Hepatocyte (in vitro differentiated cells): ENCODE measurements at regions not wholly inside any gene's neighbourhood (a gene's known extent, or its start where the extent isn't known, plus 50 kb on each side); places are given as distances from the start of the nearest gene placed in this dataset.
A peak's percentile ranks its signal among the peaks of the same experiment; 100 is the strongest.
"Not testable (repeated sequence)": the region's sequence is repeated elsewhere in the genome, so short reads cannot be mapped to it uniquely, and the experiment has no call there.

Experiments
- DNase-seq: peaks from one replicate; pipeline ENCODE4 v3.0.0-alpha.2; 2016; ENCODE audit warnings: low spot score
- H2AFZ ChIP-seq: fragments of 200-600 bp; sonication (generic); 2 replicates; pipeline ENCODE4 v1.6.0; 2016; ENCODE audit warnings: antibody characterized with exemption, mild to moderate bottlenecking
- H3K27ac ChIP-seq: fragments of 200-600 bp; sonication (generic); 2 replicates; pipeline ENCODE4 v1.5.1; 2016; ENCODE audit warnings: mild to moderate bottlenecking
- H3K27me3 ChIP-seq: fragments of 200-600 bp; sonication (generic); 2 replicates; pipeline ENCODE4 v1.6.1; 2016
- H3K36me3 ChIP-seq: fragments of 200-600 bp; sonication (generic); replicated peaks from 2 replicates; pipeline ENCODE4 v1.5.1; 2016; ENCODE audit warnings: low read depth; ENCODE audit not compliant: insufficient read depth
- H3K4me1 ChIP-seq: fragments of 200-600 bp; sonication (generic); 2 replicates; pipeline ENCODE4 v1.5.1; 2016; ENCODE audit warnings: mild to moderate bottlenecking, moderate library complexity; ENCODE audit not compliant: insufficient read depth
- H3K4me2 ChIP-seq: fragments of 200-600 bp; sonication (generic); 2 replicates; pipeline ENCODE4 v1.6.0; 2016
- H3K4me3 ChIP-seq: fragments of 200-600 bp; sonication (generic); 2 replicates; pipeline ENCODE4 v1.5.1; 2016; ENCODE audit warnings: mild to moderate bottlenecking
- H3K79me2 ChIP-seq: fragments of 200-600 bp; sonication (generic); 2 replicates; pipeline ENCODE4 v1.6.0; 2017; ENCODE audit warnings: mild to moderate bottlenecking
- H3K9me2 ChIP-seq: fragments of 200-600 bp; sonication (generic); replicated peaks from 2 replicates; pipeline ENCODE4 v1.6.0; 2017; ENCODE audit warnings: mild to moderate bottlenecking; ENCODE audit not compliant: insufficient read depth
- H3K9me3 ChIP-seq: fragments of 200-600 bp; sonication (generic); 2 replicates; pipeline ENCODE4 v1.5.1; 2016; ENCODE audit warnings: low read depth, mild to moderate bottlenecking
- H4K20me1 ChIP-seq: fragments of 200-600 bp; sonication (generic); 2 replicates; pipeline ENCODE4 v1.6.0; 2016; ENCODE audit warnings: mild to moderate bottlenecking; ENCODE audit not compliant: insufficient read depth, poor library complexity, severe bottlenecking
- CTCF ChIP-seq: fragments of 200-600 bp; sonication (generic); IDR thresholded peaks from 2 replicates; pipeline ENCODE4 v1.5.1; 2016; ENCODE audit warnings: antibody characterized with exemption, mild to moderate bottlenecking; ENCODE audit not compliant: poor library complexity
- EZH2 ChIP-seq: fragments of 200-600 bp; sonication (generic); IDR thresholded peaks from 2 replicates; pipeline ENCODE4 v1.6.1; 2016; ENCODE audit warnings: antibody characterized with exemption, mild to moderate bottlenecking, borderline replicate concordance
- EZH2phosphoT487 ChIP-seq: fragments of 200-600 bp; sonication (generic); IDR thresholded peaks from one replicate; pipeline ENCODE4 v1.6.1; 2018; ENCODE audit warnings: antibody characterized with exemption, mild to moderate bottlenecking, low read depth, moderate library complexity; ENCODE audit not compliant: unreplicated experiment, severe bottlenecking
- WGBS: methylation state at CpG from one replicate; pipeline ENCODE4 v1.1.6; 2016; ENCODE audit warnings: low lambda C conversion rate; ENCODE audit errors: missing lambda C conversion rate; 5-methylcytosine and 5-hydroxymethylcytosine counted together

GRCh38 chr12:126036348-126036747, 971.1 kb downstream of the AACS start:
- no peaks in the 10 kb centered on the region for H3K36me3 ChIP-seq
- no peaks in the 10 kb centered on the region for H3K27me3 ChIP-seq
- DNase-seq = peak; percentile 17
- H3K4me3 ChIP-seq = no peak overlapping the region
- peak overlapping the region; percentile 27 for H3K4me2 ChIP-seq
- no peaks in the 10 kb centered on the region for H4K20me1 ChIP-seq
- H3K79me2 ChIP-seq = no peaks in the 10 kb centered on the region
- H3K27ac ChIP-seq = peak overlapping the region; percentile 70
- no peak overlapping the region for H2AFZ ChIP-seq
- no peaks in the 10 kb centered on the region for H3K9me2 ChIP-seq
- peaks cover 16% of the 10 kb centered on the region for H3K9me3 ChIP-seq
- TF ChIP-seq EZH2 = no peak
- TF ChIP-seq CTCF = no peak
- TF ChIP-seq EZH2phosphoT487 = no peak
- H3K4me1 ChIP-seq = peaks cover 7% of the 10 kb centered on the region

- Histone ChIP-seq H2AFZ (no peak overlapping the region), H3K9me2 (no peaks in the 10 kb centered on the region), H3K27me3 (no peaks in the 10 kb centered on the region), H4K20me1 (no peaks in the 10 kb centered on the region), H3K4me1 (peaks cover 2% of the 10 kb centered on the region), H3K4me2 (no peak overlapping the region), H3K9me3 (peaks cover 16% of the 10 kb centered on the region), H3K36me3 (no peaks in the 10 kb centered on the region), H3K79me2 (no peaks in the 10 kb centered on the region), H3K27ac (no peak overlapping the region), H3K4me3 (no peak overlapping the region)
- DNase-seq = no peak
- 61% methylated on average over 1 of the region's 1 CpG for WGBS
- TF ChIP-seq CTCF = no peak
- no peak for TF ChIP-seq EZH2phosphoT487
- TF ChIP-seq EZH2 = no peak
Observed at GRCh38 chr12:126038434-126038833, 973.2 kb downstream of the AACS start.

- TF ChIP-seq EZH2 (no peak), EZH2phosphoT487 (no peak), CTCF (no peak)
- Histone ChIP-seq H3K9me2 (no peaks in the 10 kb centered on the region), H3K9me3 (peaks cover 6% of the 10 kb centered on the region), H2AFZ (no peak overlapping the region), H3K27me3 (no peaks in the 10 kb centered on the region), H3K4me2 (no peak overlapping the region), H3K36me3 (no peaks in the 10 kb centered on the region), H3K79me2 (no peaks in the 10 kb centered on the region), H3K4me3 (no peak overlapping the region), H3K4me1 (no peaks in the 10 kb centered on the region), H3K27ac (no peak overlapping the region), H4K20me1 (no peaks in the 10 kb centered on the region)
- no peak for DNase-seq
- WGBS = 87% methylated on average over 5 of the region's 5 CpGs
Observed at GRCh38 chr12:126040307-126040706, 975.1 kb downstream of the AACS start.

- H3K9me2 ChIP-seq = no peaks in the 10 kb centered on the region
- WGBS = 76% methylated on average over 5 of the region's 5 CpGs
- no peak for DNase-seq
- H4K20me1 ChIP-seq = no peaks in the 10 kb centered on the region
- no peak overlapping the region for H3K27ac ChIP-seq
- H3K4me3 ChIP-seq = no peak overlapping the region
- H3K4me1 ChIP-seq = no peaks in the 10 kb centered on the region
- no peaks in the 10 kb centered on the region for H3K36me3 ChIP-seq
- H3K27me3 ChIP-seq = no peaks in the 10 kb centered on the region
- no peak for TF ChIP-seq CTCF
- no peak for TF ChIP-seq EZH2phosphoT487
- TF ChIP-seq EZH2 = no peak
- no peaks in the 10 kb centered on the region for H3K79me2 ChIP-seq
- no peak overlapping the region for H2AFZ ChIP-seq
- H3K9me3 ChIP-seq = peaks cover 3% of the 10 kb centered on the region
- H3K4me2 ChIP-seq = no peak overlapping the region
Observed at GRCh38 chr12:126042286-126042685, 977.1 kb downstream of the AACS start.

- not testable (repeated sequence) for H3K27ac ChIP-seq, H3K9me3 ChIP-seq, H3K36me3 ChIP-seq, H3K4me1 ChIP-seq, H3K9me2 ChIP-seq, H2AFZ ChIP-seq, DNase-seq, H3K4me3 ChIP-seq, H4K20me1 ChIP-seq, H3K27me3 ChIP-seq, H3K4me2 ChIP-seq, H3K79me2 ChIP-seq
- 70% methylated on average over 5 of the region's 5 CpGs for WGBS
Observed at GRCh38 chr12:126049501-126049900, 984.3 kb downstream of the AACS start.
